Brain microvascular endothelial cell (primary cell): ENCODE measurements at regions not wholly inside any gene's neighbourhood (a gene's known extent, or its start where the extent isn't known, plus 50 kb on each side); places are given as distances from the start of the nearest gene placed in this dataset.
"Not testable (repeated sequence)": the region's sequence is repeated elsewhere in the genome, so short reads cannot be mapped to it uniquely, and the experiment has no call there.

ENCODE experiments used
- DNase-seq: peaks from one replicate; pipeline ENCODE4 v3.0.0-alpha.2; 2020
- H3K27ac ChIP-seq: fragments of 250-450 bp; sonication (Bioruptor Pico); 2 replicates; pipeline ENCODE4 v1.5.1; 2020; ENCODE audit warnings: mild to moderate bottlenecking, moderate library complexity
- H3K27me3 ChIP-seq: fragments of 250-450 bp; sonication (Bioruptor Pico); replicated peaks from 2 replicates; pipeline ENCODE4 v1.5.1; 2020; ENCODE audit warnings: mild to moderate bottlenecking
- H3K36me3 ChIP-seq: fragments of 250-450 bp; sonication (Bioruptor Pico); replicated peaks from 2 replicates; pipeline ENCODE4 v1.5.1; 2020; ENCODE audit warnings: mild to moderate bottlenecking
- H3K4me3 ChIP-seq: 2 replicates; pipeline ENCODE4 v1.5.1; 2011; ENCODE audit warnings: low read depth, mild to moderate bottlenecking, control low read depth, low read length, moderate library complexity
- in situ Hi-C: cut with HindIII; loops from 2 replicates; pipeline ENCODE4 v1.10.0; 2017; ENCODE audit warnings: low sequenced_read_pairs, low pct_ligation_motif_present

DNA sequence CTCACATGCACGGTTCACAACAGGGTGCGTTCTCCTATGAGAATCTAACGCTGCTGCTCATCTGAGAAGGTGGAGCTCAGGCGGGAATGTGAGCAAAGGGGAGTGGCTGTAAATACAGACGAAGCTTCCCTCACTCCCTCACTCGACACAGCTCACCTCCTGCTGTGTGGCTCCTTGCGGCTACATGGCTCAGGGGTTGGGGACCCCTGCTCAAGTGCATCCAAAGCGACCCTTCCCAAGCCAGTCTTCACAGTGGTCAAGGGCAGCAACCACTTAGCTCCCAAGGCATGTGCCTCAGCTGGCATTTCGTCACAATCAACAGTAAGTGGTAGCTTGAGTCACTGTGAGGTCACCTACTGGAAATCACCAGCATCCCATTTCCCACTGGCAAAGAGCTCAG is 64.6 kb upstream of the SCGB1C2 start:
- H3K27ac ChIP-seq, H3K4me3 ChIP-seq, in situ Hi-C loops, H3K36me3 ChIP-seq, H3K27me3 ChIP-seq: not testable (repeated sequence)
- DNase-seq = peak; percentile 0
